Right atrium auricular region (tissue), 2 donors: ENCODE measurements at regions not wholly inside any gene's neighbourhood (a gene's known extent, or its start where the extent isn't known, plus 50 kb on each side); places are given as distances from the start of the nearest gene placed in this dataset.
"Not testable (repeated sequence)": the region's sequence is repeated elsewhere in the genome, so short reads cannot be mapped to it uniquely, and the experiment has no call there.

Experiments
- DNase-seq: peaks from one replicate; pipeline ENCODE4 v3.0.0-alpha.2; 2019; ENCODE audit warnings: low spot score
- H3K27ac ChIP-seq, 2 donors: fragments of 200-600 bp; sonication (generic); 1 replicate in 1 of 2; 2 replicates in 1 of 2; pipeline ENCODE4 v1.5.1; 2016 to 2019
- H3K27me3 ChIP-seq, 2 donors: fragments of 200-600 bp; sonication (generic); one replicate each; pipeline versions ENCODE4 v1.5.1 to v1.6.0; 2017 to 2019
- H3K36me3 ChIP-seq: fragments of 200-600 bp; sonication (generic); one replicate; pipeline ENCODE4 v1.5.1; 2016
- H3K4me1 ChIP-seq, 2 donors: fragments of 200-600 bp; sonication (generic); one replicate each; pipeline versions ENCODE4 v1.5.1 to v1.6.0; 2017 to 2019
- H3K4me3 ChIP-seq, 2 donors: fragments of 200-600 bp; sonication (generic); 1 replicate in 1 of 2; 2 replicates in 1 of 2; pipeline ENCODE4 v1.5.1; 2017 to 2019; ENCODE audit warnings: mild to moderate bottlenecking in 1 of 2, moderate library complexity in 1 of 2
- H3K9me3 ChIP-seq, 2 donors: fragments of 200-600 bp; sonication (generic); one replicate each; pipeline ENCODE4 v1.5.1; 2019
- CTCF ChIP-seq, 2 donors: fragments of 200-600 bp; sonication (generic); IDR thresholded peaks; one replicate each; pipeline ENCODE4 v1.5.1; 2019; ENCODE audit warnings: antibody characterized with exemption in 2 of 2

GRCh38 chr5:19270153-19270552 lies 717.8 kb downstream of the CDH18 start:
- H3K4me3 ChIP-seq: no peak overlapping the region
- H3K27me3 ChIP-seq: no peaks in the 10 kb centered on the region
- no peaks in the 10 kb centered on the region for H3K36me3 ChIP-seq
- no peak for DNase-seq
- no peaks in the 10 kb centered on the region for H3K9me3 ChIP-seq
- no peak for TF ChIP-seq CTCF (IDR thresholded peaks at IDR 0.05)
- no peak overlapping the region for H3K27ac ChIP-seq
- H3K4me1 ChIP-seq: no peaks in the 10 kb centered on the region

GRCh38 chr5:19274578-19274977 lies 713.4 kb downstream of the CDH18 start:
- H3K4me1 ChIP-seq: no peaks in the 10 kb centered on the region
- H3K36me3 ChIP-seq: no peaks in the 10 kb centered on the region
- DNase-seq: no peak
- H3K27ac ChIP-seq: no peak overlapping the region
- H3K27me3 ChIP-seq: no peaks in the 10 kb centered on the region
- peaks cover 0 to 4% of the 10 kb centered on the region in 2 donors for H3K9me3 ChIP-seq
- no peak for TF ChIP-seq CTCF (IDR thresholded peaks at IDR 0.05)
- H3K4me3 ChIP-seq: no peak overlapping the region

- no peak for DNase-seq
- H3K4me3 ChIP-seq: no peak overlapping the region
- TF ChIP-seq CTCF (IDR thresholded peaks at IDR 0.05): no peak
- no peaks in the 10 kb centered on the region for H3K27me3 ChIP-seq
- H3K4me1 ChIP-seq: no peaks in the 10 kb centered on the region
- peaks cover 0 to 6% of the 10 kb centered on the region in 2 donors for H3K9me3 ChIP-seq
- H3K27ac ChIP-seq: no peak overlapping the region
- H3K36me3 ChIP-seq: no peaks in the 10 kb centered on the region
These were observed 702.7 kb downstream of the CDH18 start for GRCh38 chr5:19285286-19285685.

- H3K27me3 ChIP-seq, H3K4me1 ChIP-seq, H3K4me3 ChIP-seq, H3K27ac ChIP-seq, H3K36me3 ChIP-seq, H3K9me3 ChIP-seq, DNase-seq: not testable (repeated sequence)
These were observed 700.3 kb downstream of the CDH18 start for GRCh38 chr5:19287548-19288277.

GRCh38 chr5:19288311-19288710 lies 699.7 kb downstream of the CDH18 start:
- H3K4me3 ChIP-seq, H3K27me3 ChIP-seq, H3K27ac ChIP-seq, H3K4me1 ChIP-seq, DNase-seq, H3K36me3 ChIP-seq, H3K9me3 ChIP-seq: not testable (repeated sequence)

- no peak for TF ChIP-seq CTCF (IDR thresholded peaks at IDR 0.05)
- H3K9me3 ChIP-seq: no peaks in the 10 kb centered on the region
- DNase-seq: no peak
These were observed 690.1 kb downstream of the CDH18 start for GRCh38 chr5:19297934-19298333.

GRCh38 chr5:19301271-19301670 lies 686.7 kb downstream of the CDH18 start:
- H3K27ac ChIP-seq: no peak overlapping the region
- no peak for TF ChIP-seq CTCF (IDR thresholded peaks at IDR 0.05)

More at GRCh38 chr5:19297934-19298333, 690.1 kb downstream of the CDH18 start:
- no peaks in the 10 kb centered on the region for H3K27me3 ChIP-seq
- no peak overlapping the region for H3K27ac ChIP-seq
- no peaks in the 10 kb centered on the region for H3K4me1 ChIP-seq
- no peaks in the 10 kb centered on the region for H3K36me3 ChIP-seq
- no peak overlapping the region for H3K4me3 ChIP-seq

More at GRCh38 chr5:19301271-19301670, 686.7 kb downstream of the CDH18 start:
- no peaks in the 10 kb centered on the region for H3K27me3 ChIP-seq
- H3K9me3 ChIP-seq: no peaks in the 10 kb centered on the region
- H3K36me3 ChIP-seq: no peaks in the 10 kb centered on the region
- DNase-seq: no peak
- H3K4me3 ChIP-seq: no peak overlapping the region
- H3K4me1 ChIP-seq: no peaks in the 10 kb centered on the region
